Prostate gland (tissue), 2 donors: ENCODE measurements at regions not wholly inside any gene's neighbourhood (a gene's known extent, or its start where the extent isn't known, plus 50 kb on each side); places are given as distances from the start of the nearest gene placed in this dataset.

Source experiments
- DNase-seq: peaks from one replicate; pipeline ENCODE4 v3.0.0-alpha.2; 2019; ENCODE audit warnings: low spot score
- H3K27ac ChIP-seq, 2 donors: fragments of 200-600 bp; sonication (generic); 2 replicates each; pipeline ENCODE4 v1.5.1; 2017 to 2019
- H3K27me3 ChIP-seq: fragments of 200-600 bp; sonication (generic); replicated peaks from 2 replicates; pipeline ENCODE4 v1.5.1; 2019; ENCODE audit not compliant: insufficient read depth
- H3K36me3 ChIP-seq, 2 donors: fragments of 200-600 bp; sonication (generic); 1 replicate in 1 of 2; 2 replicates in 1 of 2; pipeline versions ENCODE4 v1.5.1 to v1.8.1; 2017 to 2019
- H3K4me1 ChIP-seq: fragments of 200-600 bp; sonication (generic); replicated peaks from 2 replicates; pipeline ENCODE4 v1.5.1; 2019
- H3K4me3 ChIP-seq, 2 donors: fragments of 200-600 bp; sonication (generic); 2 replicates each; pipeline ENCODE4 v1.5.1; 2017 to 2019
- H3K9me3 ChIP-seq: fragments of 200-600 bp; sonication (generic); 2 replicates; pipeline ENCODE4 v1.5.1; 2017
- POLR2A ChIP-seq: fragments of 450-650 bp; IDR thresholded peaks from one replicate; pipeline ENCODE4 v1.6.1; 2016; ENCODE audit warnings: antibody characterized with exemption, mild to moderate bottlenecking
- POLR2AphosphoS5 ChIP-seq: sonication (generic); formaldehyde crosslinking; IDR thresholded peaks from one replicate; pipeline ENCODE4 v1.6.1; 2017; ENCODE audit warnings: antibody characterized with exemption
- WGBS: methylation state at CpG from one replicate; pipeline ENCODE4 v1.1.5; 2018; 5-methylcytosine and 5-hydroxymethylcytosine counted together
- intact Hi-C: fragments of 100-400 bp; cut with DNase I; formaldehyde crosslinking; loops from one replicate; pipeline ENCODE4 v1.14.2; 2022
- TF ChIP-seq, protein P1 (sequence below), 4 experiments: fragments of 200-600 bp in 2 of 4; fragments of 450-650 bp in 2 of 4; sonication (generic) in 2 of 4; IDR thresholded peaks; 1 replicate in 3 of 4; 2 replicates in 1 of 4; pipeline ENCODE4 v1.5.1; 2016 to 2019; ENCODE audit warnings: antibody characterized with exemption in 4 of 4, mild to moderate bottlenecking in 2 of 4, moderate library complexity in 2 of 4

DNA sequence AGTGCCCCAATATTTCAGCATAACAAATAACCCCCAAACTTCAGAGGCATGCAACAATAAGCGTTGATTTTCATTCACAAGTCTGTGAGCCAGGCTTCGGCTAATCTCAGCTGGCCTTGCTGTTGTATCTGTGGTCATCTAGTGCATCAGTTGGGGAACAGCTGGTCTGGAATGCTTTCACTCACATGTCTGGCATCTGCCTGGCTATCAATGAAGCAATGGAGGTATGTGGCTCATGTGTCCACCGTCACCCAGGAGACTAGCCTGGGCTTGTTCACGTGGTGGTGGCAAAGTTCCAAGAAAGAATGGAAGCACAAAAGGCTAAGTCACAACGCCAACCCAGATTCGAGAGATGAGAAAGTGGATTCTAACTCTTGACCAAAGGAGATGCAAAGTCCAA lies 304.8 kb upstream of the ISX start:
- TF ChIP-seq, protein P1, sequence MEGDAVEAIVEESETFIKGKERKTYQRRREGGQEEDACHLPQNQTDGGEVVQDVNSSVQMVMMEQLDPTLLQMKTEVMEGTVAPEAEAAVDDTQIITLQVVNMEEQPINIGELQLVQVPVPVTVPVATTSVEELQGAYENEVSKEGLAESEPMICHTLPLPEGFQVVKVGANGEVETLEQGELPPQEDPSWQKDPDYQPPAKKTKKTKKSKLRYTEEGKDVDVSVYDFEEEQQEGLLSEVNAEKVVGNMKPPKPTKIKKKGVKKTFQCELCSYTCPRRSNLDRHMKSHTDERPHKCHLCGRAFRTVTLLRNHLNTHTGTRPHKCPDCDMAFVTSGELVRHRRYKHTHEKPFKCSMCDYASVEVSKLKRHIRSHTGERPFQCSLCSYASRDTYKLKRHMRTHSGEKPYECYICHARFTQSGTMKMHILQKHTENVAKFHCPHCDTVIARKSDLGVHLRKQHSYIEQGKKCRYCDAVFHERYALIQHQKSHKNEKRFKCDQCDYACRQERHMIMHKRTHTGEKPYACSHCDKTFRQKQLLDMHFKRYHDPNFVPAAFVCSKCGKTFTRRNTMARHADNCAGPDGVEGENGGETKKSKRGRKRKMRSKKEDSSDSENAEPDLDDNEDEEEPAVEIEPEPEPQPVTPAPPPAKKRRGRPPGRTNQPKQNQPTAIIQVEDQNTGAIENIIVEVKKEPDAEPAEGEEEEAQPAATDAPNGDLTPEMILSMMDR (IDR thresholded peaks at IDR 0.05): no peak
- TF ChIP-seq POLR2AphosphoS5: no peak
- no peak for DNase-seq
- no peak overlapping the region for H3K4me3 ChIP-seq
- no peaks in the 10 kb centered on the region for H3K36me3 ChIP-seq
- intact Hi-C loops: no loop called here
- WGBS: 57% methylated on average over 6 of the region's 6 CpGs
- no peak overlapping the region for H3K27ac ChIP-seq
- no peaks in the 10 kb centered on the region for H3K27me3 ChIP-seq
- H3K9me3 ChIP-seq: no peaks in the 10 kb centered on the region
- no peaks in the 10 kb centered on the region for H3K4me1 ChIP-seq

DNA sequence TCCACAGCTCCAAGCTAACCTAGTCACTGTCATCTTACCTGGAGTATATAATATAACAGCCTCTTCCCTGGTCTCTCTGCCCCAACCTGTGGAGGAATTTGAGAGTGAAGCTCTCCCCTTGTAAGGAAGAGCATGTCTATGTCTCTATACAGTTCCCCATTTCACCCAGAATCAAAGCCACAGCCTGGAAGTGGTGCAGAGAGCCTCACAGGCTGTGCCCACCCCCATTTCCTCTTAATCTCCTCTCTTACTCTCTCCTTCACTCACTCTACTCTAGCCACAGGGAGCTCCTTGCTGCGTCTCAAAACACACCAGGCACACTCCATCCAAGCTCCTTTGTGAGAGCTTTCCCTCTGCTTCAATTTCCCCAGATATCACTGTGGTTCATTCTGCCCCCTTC lies 302.5 kb upstream of the ISX start:
- TF ChIP-seq, protein P1 (IDR thresholded peaks at IDR 0.05): no peak
- Histone ChIP-seq H3K27ac (no peak overlapping the region), H3K4me3 (no peak overlapping the region), H3K9me3 (no peaks in the 10 kb centered on the region), H3K36me3 (no peaks in the 10 kb centered on the region), H3K27me3 (no peaks in the 10 kb centered on the region), H3K4me1 (no peaks in the 10 kb centered on the region)
- intact Hi-C loops: no loop called here
- 82% methylated on average over 1 of the region's 1 CpG for WGBS
- no peak for DNase-seq

DNA sequence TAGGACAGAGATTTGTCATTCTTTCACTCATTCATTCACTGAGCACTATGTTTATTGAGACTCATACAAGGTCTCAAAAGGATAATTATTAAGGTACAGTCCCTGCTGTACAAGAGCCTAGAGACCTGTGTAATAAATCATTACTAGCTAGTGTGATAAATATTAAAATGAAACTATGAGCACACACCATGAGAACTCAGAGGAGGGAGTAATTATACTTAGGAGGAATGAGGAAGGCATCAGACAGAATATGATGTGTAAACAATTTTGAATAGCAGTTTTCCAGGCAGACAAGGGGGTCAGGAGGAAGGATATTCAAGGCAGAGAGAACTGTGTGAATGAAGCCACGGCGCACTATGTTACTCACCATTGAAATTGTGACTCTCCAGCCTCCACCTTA lies 300.8 kb upstream of the ISX start:
- H3K27me3 ChIP-seq: no peaks in the 10 kb centered on the region
- no peak for DNase-seq
- no peaks in the 10 kb centered on the region for H3K36me3 ChIP-seq
- 92% methylated on average over 2 of the region's 2 CpGs for WGBS
- no peak overlapping the region for H3K4me3 ChIP-seq
- no peak overlapping the region for H3K27ac ChIP-seq
- no peaks in the 10 kb centered on the region for H3K9me3 ChIP-seq
- intact Hi-C loops: no loop called here
- TF ChIP-seq POLR2AphosphoS5 (no peak), POLR2A (no peak)
- TF ChIP-seq, protein P1 (IDR thresholded peaks at IDR 0.05): no peak
- no peaks in the 10 kb centered on the region for H3K4me1 ChIP-seq

DNA sequence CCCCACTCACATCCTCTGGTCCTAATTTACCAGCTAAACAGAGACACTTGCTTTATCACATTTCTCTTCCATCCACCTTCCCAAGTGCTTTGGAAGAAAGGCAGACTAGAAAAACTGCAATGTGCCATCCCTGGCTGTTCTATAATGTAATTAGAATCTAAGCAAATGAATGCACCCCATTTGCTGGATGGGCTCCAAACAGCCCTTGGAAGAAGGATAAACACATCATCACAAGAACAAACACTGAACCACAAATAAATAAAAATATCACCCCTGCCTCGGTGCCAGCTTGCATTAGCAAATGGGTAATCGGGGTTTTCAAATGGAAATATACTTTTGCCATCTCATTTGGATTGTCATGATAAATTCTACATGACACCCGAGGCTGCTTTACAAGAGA lies 296.6 kb upstream of the ISX start:
- Histone ChIP-seq H3K27me3 (no peaks in the 10 kb centered on the region), H3K4me3 (no peak overlapping the region), H3K9me3 (no peaks in the 10 kb centered on the region), H3K27ac (no peak overlapping the region), H3K36me3 (no peaks in the 10 kb centered on the region), H3K4me1 (no peaks in the 10 kb centered on the region)
- TF ChIP-seq, protein P1 (IDR thresholded peaks at IDR 0.05): no peak
- TF ChIP-seq POLR2A (no peak), POLR2AphosphoS5 (no peak)
- DNase-seq: no peak
- intact Hi-C loops: no loop called here
- 70% methylated on average over 3 of the region's 3 CpGs for WGBS

DNA sequence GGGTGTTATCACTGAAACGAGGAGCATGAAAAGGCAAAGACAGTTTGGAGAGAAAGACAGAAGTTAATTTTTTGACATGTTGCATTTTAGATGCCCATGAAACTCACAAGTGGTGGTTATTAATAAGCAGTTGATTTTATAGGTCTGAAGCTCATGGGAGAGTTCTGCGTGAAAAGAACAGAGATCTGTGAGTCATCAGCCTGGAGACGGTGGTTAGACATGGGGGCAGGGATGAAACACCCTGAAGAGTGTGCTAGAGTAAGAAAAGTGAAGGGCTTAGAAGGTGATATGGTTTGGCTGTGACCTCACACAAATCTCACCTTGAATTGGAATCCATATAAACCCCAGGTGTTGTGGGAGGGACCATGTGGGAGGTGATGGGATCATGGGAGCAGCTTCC lies 289.1 kb upstream of the ISX start:
- intact Hi-C loops: no loop called here
- H3K27ac ChIP-seq: no peak overlapping the region
- TF ChIP-seq, protein P1 (IDR thresholded peaks at IDR 0.05): no peak
- no peak for TF ChIP-seq POLR2A
- TF ChIP-seq POLR2AphosphoS5: no peak
- WGBS: 46% methylated on average over 3 of the region's 3 CpGs
- no peak overlapping the region for H3K4me3 ChIP-seq
- H3K9me3 ChIP-seq: no peaks in the 10 kb centered on the region
- no peak for DNase-seq
- H3K4me1 ChIP-seq: no peaks in the 10 kb centered on the region
- H3K36me3 ChIP-seq: no peaks in the 10 kb centered on the region
- H3K27me3 ChIP-seq: no peaks in the 10 kb centered on the region
